Small intestine (tissue), 7 donors: ENCODE measurements at regions not wholly inside any gene's neighbourhood (a gene's known extent, or its start where the extent isn't known, plus 50 kb on each side); places are given as distances from the start of the nearest gene placed in this dataset.

ENCODE experiments used
- DNase-seq, 2 donors: peaks; one replicate each; pipeline versions ENCODE4 v3.0.0 to v3.0.0-alpha.2; 2013
- FAIRE-seq: peaks from 2 replicates; lab custom pipeline; 2012; peaks lifted over from hg19 to GRCh38; lab: Jason Lieb, UNC
- H3K27ac ChIP-seq, 3 donors: one replicate each; pipeline ENCODE4 v1.5.1; 2013; ENCODE audit warnings: low read length in 2 of 3, mild to moderate bottlenecking in 2 of 3, control low read depth in 1 of 3, inconsistent platforms in 1 of 3, low read depth in 1 of 3, moderate library complexity in 1 of 3
- H3K27me3 ChIP-seq, 3 donors: one replicate each; pipeline ENCODE4 v1.6.1; 2013; ENCODE audit warnings: low read length in 3 of 3, inconsistent platforms in 1 of 3; ENCODE audit not compliant: control insufficient read depth in 3 of 3, insufficient read depth in 3 of 3
- H3K36me3 ChIP-seq, 3 donors: one replicate each; pipeline ENCODE4 v1.6.1; 2013; ENCODE audit warnings: low read length in 3 of 3, inconsistent platforms in 1 of 3, low read depth in 1 of 3, mild to moderate bottlenecking in 1 of 3, moderate library complexity in 1 of 3; ENCODE audit not compliant: control insufficient read depth in 3 of 3, insufficient read depth in 2 of 3
- H3K4me1 ChIP-seq, 3 donors: one replicate each; pipeline ENCODE4 v1.6.1; 2013; ENCODE audit warnings: low read length in 2 of 3, inconsistent platforms in 1 of 3, low read depth in 1 of 3, mild to moderate bottlenecking in 1 of 3, moderate library complexity in 1 of 3; ENCODE audit not compliant: control insufficient read depth in 3 of 3, insufficient read depth in 2 of 3
- H3K4me3 ChIP-seq, 3 donors: one replicate each; pipeline ENCODE4 v1.5.1; 2013; ENCODE audit warnings: low read length in 3 of 3, control low read depth in 1 of 3, inconsistent platforms in 1 of 3, low read depth in 1 of 3, mild to moderate bottlenecking in 1 of 3, moderate library complexity in 1 of 3
- H3K9me3 ChIP-seq, 2 donors: one replicate each; pipeline ENCODE4 v1.6.1; 2013; ENCODE audit warnings: low read depth in 1 of 2, low read length in 1 of 2; ENCODE audit not compliant: control insufficient read depth in 2 of 2, insufficient read depth in 1 of 2
- WGBS, 3 donors: extraction: QIAGEN DNeasy Blood & Tissue Kit; methylation state at CpG; one replicate each; pipeline ENCODE4 v1.1.7; 2013; 5-methylcytosine and 5-hydroxymethylcytosine counted together
- donor health status: healthy with polysubstance abuse.
- donor health status: control.
- donor health status: control.
- donor health status: Bipolar disorder and iron deficiency.
- donor health status: healthy.

- Histone ChIP-seq H3K4me1 (no peaks in the 10 kb centered on the region), H3K27ac (no peak overlapping the region), H3K27me3 (no peaks in the 10 kb centered on the region), H3K36me3 (no peaks in the 10 kb centered on the region), H3K4me3 (no peak overlapping the region), H3K9me3 (no peaks in the 10 kb centered on the region)
- FAIRE-seq (no peak), DNase-seq (peak in 1 of 2 donors; percentile 5)
- WGBS, 3 donors = 15 to 26% (median 20%) methylated on average over 6 of the region's 6 CpGs
Measured at GRCh38 chr13:53781941-53782340, 753.3 kb downstream of the OLFM4 start.

GRCh38 chr13:53782488-53782961 lies 753.9 kb downstream of the OLFM4 start:
- no peak for FAIRE-seq
- peak; percentile 64 to 72 for DNase-seq
- H3K36me3 ChIP-seq = no peaks in the 10 kb centered on the region
- H3K4me1 ChIP-seq = no peaks in the 10 kb centered on the region
- H3K9me3 ChIP-seq = no peaks in the 10 kb centered on the region
- H3K4me3 ChIP-seq = no peak overlapping the region
- 1 to 4% (median 2%) methylated on average over 9 of the region's 9 CpGs for WGBS, 3 donors
- no peak overlapping the region for H3K27ac ChIP-seq
- no peaks in the 10 kb centered on the region for H3K27me3 ChIP-seq

GRCh38 chr13:53783471-53783870 lies 754.9 kb downstream of the OLFM4 start:
- FAIRE-seq (no peak), DNase-seq (peak in 1 of 2 donors; percentile 36)
- Histone ChIP-seq H3K9me3 (no peaks in the 10 kb centered on the region), H3K27ac (no peak overlapping the region), H3K4me3 (no peak overlapping the region), H3K27me3 (no peaks in the 10 kb centered on the region), H3K4me1 (no peaks in the 10 kb centered on the region), H3K36me3 (no peaks in the 10 kb centered on the region)
- 23 to 56% (median 32%) methylated on average over 10 of the region's 10 CpGs for WGBS, 3 donors

- no peak for DNase-seq
- no peaks in the 10 kb centered on the region for H3K27me3 ChIP-seq
- H3K4me3 ChIP-seq = no peak overlapping the region
- no peaks in the 10 kb centered on the region for H3K4me1 ChIP-seq
- 10 to 34% (median 30%) methylated on average over 3 of the region's 3 CpGs for WGBS, 3 donors
- FAIRE-seq = no peak
- no peak overlapping the region for H3K27ac ChIP-seq
- H3K9me3 ChIP-seq = no peaks in the 10 kb centered on the region
- H3K36me3 ChIP-seq = no peaks in the 10 kb centered on the region
Measured at GRCh38 chr13:53788286-53788685, 759.7 kb downstream of the OLFM4 start.

GRCh38 chr13:53800011-53800410 lies 771.4 kb downstream of the OLFM4 start:
- no peak for DNase-seq
- no peaks in the 10 kb centered on the region for H3K9me3 ChIP-seq
- H3K27ac ChIP-seq = no peak overlapping the region
- no peaks in the 10 kb centered on the region for H3K27me3 ChIP-seq
- no peaks in the 10 kb centered on the region for H3K4me1 ChIP-seq
- no peak for FAIRE-seq
- 85 to 91% (median 91%) methylated on average over 5 of the region's 5 CpGs for WGBS, 3 donors
- H3K4me3 ChIP-seq = no peak overlapping the region
- no peaks in the 10 kb centered on the region for H3K36me3 ChIP-seq

- Histone ChIP-seq H3K36me3 (no peaks in the 10 kb centered on the region), H3K4me1 (no peaks in the 10 kb centered on the region), H3K9me3 (no peaks in the 10 kb centered on the region), H3K27me3 (no peaks in the 10 kb centered on the region), H3K27ac (no peak overlapping the region), H3K4me3 (no peak overlapping the region)
- FAIRE-seq = no peak
- DNase-seq = no peak
- WGBS, 3 donors = 36 to 54% (median 51%) methylated on average over 3 of the region's 3 CpGs
Measured at GRCh38 chr13:53807251-53807834, 778.7 kb downstream of the OLFM4 start.

GRCh38 chr13:53821632-53822031 lies 793.0 kb downstream of the OLFM4 start:
- Histone ChIP-seq H3K9me3 (no peaks in the 10 kb centered on the region), H3K27me3 (peaks cover 0 to 1% (median 0%) of the 10 kb centered on the region in 3 donors), H3K4me1 (no peaks in the 10 kb centered on the region), H3K4me3 (no peak overlapping the region), H3K36me3 (no peaks in the 10 kb centered on the region), H3K27ac (no peak overlapping the region)
- WGBS, 3 donors = 76 to 95% (median 89%) methylated on average over 10 of the region's 10 CpGs
- DNase-seq = no peak
- FAIRE-seq = no peak

GRCh38 chr13:53822136-53822535 lies 793.5 kb downstream of the OLFM4 start:
- Histone ChIP-seq H3K4me1 (no peaks in the 10 kb centered on the region), H3K27me3 (peaks cover 0 to 1% (median 0%) of the 10 kb centered on the region in 3 donors), H3K9me3 (no peaks in the 10 kb centered on the region), H3K4me3 (no peak overlapping the region), H3K36me3 (no peaks in the 10 kb centered on the region), H3K27ac (no peak overlapping the region)
- DNase-seq = no peak
- FAIRE-seq = no peak
- 86 to 92% (median 90%) methylated on average over 5 of the region's 5 CpGs for WGBS, 3 donors

- FAIRE-seq = no peak
- H3K4me3 ChIP-seq = no peak overlapping the region
- H3K27ac ChIP-seq = no peak overlapping the region
- DNase-seq = no peak
- no peaks in the 10 kb centered on the region for H3K36me3 ChIP-seq
- no peaks in the 10 kb centered on the region for H3K27me3 ChIP-seq
- H3K9me3 ChIP-seq = no peaks in the 10 kb centered on the region
- H3K4me1 ChIP-seq = no peaks in the 10 kb centered on the region
Measured at GRCh38 chr13:53839461-53839860, 810.8 kb downstream of the OLFM4 start.
